CD4-positive, alpha-beta T cell treated with Interleukin-2 at 100 ng/mL for 4 hours (primary cell): ENCODE measurements at regions not wholly inside any gene's neighbourhood (a gene's known extent, or its start where the extent isn't known, plus 50 kb on each side); places are given as distances from the start of the nearest gene placed in this dataset.

Experiments
- DNase-seq: peaks from one replicate; pipeline ENCODE4 v3.0.0-alpha.2; 2020; ENCODE audit warnings: low spot score

DNA sequence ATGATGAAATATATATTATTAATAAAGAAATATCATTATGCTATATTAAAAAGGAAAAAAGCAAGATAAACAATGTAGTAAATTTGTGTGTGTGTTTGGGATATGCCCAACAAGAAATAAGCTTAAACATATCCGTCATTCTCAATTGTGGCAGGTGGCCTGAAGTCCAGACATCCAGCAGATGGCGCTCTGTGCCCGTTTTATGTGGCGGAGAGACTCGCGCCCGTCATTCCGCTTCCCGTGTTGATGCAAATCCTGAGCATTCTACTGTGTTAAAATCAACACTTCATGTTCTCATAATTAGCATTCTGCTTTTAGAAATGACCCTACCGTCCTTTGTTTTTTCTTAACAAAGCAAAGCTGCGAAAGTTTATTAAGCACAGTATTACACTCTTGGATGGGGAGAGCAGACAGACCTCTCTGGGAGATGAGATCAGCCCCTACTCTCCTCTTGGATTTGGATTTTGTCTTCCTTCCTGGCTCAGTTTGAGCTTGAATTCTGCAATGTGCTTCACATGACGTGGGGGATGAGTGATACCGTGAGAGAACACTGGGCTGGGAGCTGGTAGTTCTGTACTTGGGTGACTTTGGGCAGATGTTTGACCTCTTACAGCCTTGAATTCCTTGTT, 125.8 kb downstream of the MCHR2 start:
- peak; percentile 63 for DNase-seq
